ENCODE measurements at regions not wholly inside any gene's neighbourhood (a gene's known extent, or its start where the extent isn't known, plus 50 kb on each side); places are given as distances from the start of the nearest gene placed in this dataset.

GRCh38 chrX:4528247-4528646 lies 814.8 kb upstream of the PRKX start:
- DNase-seq (ENCODE audit: low spot score), result no peak
- TF ChIP-seq, protein P1, sequence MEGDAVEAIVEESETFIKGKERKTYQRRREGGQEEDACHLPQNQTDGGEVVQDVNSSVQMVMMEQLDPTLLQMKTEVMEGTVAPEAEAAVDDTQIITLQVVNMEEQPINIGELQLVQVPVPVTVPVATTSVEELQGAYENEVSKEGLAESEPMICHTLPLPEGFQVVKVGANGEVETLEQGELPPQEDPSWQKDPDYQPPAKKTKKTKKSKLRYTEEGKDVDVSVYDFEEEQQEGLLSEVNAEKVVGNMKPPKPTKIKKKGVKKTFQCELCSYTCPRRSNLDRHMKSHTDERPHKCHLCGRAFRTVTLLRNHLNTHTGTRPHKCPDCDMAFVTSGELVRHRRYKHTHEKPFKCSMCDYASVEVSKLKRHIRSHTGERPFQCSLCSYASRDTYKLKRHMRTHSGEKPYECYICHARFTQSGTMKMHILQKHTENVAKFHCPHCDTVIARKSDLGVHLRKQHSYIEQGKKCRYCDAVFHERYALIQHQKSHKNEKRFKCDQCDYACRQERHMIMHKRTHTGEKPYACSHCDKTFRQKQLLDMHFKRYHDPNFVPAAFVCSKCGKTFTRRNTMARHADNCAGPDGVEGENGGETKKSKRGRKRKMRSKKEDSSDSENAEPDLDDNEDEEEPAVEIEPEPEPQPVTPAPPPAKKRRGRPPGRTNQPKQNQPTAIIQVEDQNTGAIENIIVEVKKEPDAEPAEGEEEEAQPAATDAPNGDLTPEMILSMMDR (IDR thresholded peaks at IDR 0.05), result no peak
- Mint-ChIP-seq H3K27ac (ENCODE audit: unreplicated experiment) (no peak overlapping the region), H3K4me1 (ENCODE audit: low read depth) (no peaks in the 10 kb centered on the region), H3K9me3 (ENCODE audit: low read depth) (no peaks in the 10 kb centered on the region), H3K36me3 (ENCODE audit: low read depth) (no peaks in the 10 kb centered on the region), H3K4me3 (ENCODE audit: unreplicated experiment) (no peak overlapping the region), H3K27me3 (ENCODE audit: low read depth) (no peaks in the 10 kb centered on the region)

DNA sequence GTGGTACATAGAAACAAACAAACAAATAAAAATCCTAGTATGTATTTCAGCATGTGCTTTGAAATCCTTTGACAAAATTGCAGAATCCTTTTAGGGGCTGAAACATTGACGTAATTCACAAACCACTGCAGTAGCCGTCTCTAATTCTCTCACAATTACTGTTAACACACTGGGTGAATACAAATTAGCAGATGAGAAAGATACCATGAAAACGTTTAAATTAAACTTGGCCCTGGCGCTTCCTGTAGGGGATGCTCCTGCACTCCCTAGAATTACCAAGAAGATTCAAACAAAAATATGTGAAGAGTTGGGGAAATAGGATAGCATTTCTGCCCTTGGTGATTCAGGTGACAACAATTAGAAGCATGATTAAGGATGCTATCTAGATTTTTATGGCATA lies 772.5 kb upstream of the PRKX start:
- H3K4me3 Mint-ChIP-seq (ENCODE audit: unreplicated experiment), result no peak overlapping the region
- no peaks in the 10 kb centered on the region for H3K27me3 Mint-ChIP-seq (ENCODE audit: low read depth)
- no peak for DNase-seq (ENCODE audit: low spot score)
- H3K9me3 Mint-ChIP-seq (ENCODE audit: low read depth), result peaks cover 11% of the 10 kb centered on the region
- TF ChIP-seq, protein P1 (IDR thresholded peaks at IDR 0.05), result no peak
- no peaks in the 10 kb centered on the region for H3K36me3 Mint-ChIP-seq (ENCODE audit: low read depth)
- no peak overlapping the region for H3K27ac Mint-ChIP-seq (ENCODE audit: unreplicated experiment)
- no peaks in the 10 kb centered on the region for H3K4me1 Mint-ChIP-seq (ENCODE audit: low read depth)

- Mint-ChIP-seq H3K4me3 (ENCODE audit: unreplicated experiment) (no peak overlapping the region), H3K4me1 (ENCODE audit: low read depth) (no peaks in the 10 kb centered on the region), H3K27ac (ENCODE audit: unreplicated experiment) (no peak overlapping the region), H3K36me3 (ENCODE audit: low read depth) (no peaks in the 10 kb centered on the region), H3K27me3 (ENCODE audit: low read depth) (no peaks in the 10 kb centered on the region), H3K9me3 (ENCODE audit: low read depth) (peaks cover 16% of the 10 kb centered on the region)
- DNase-seq (ENCODE audit: low spot score), result no peak
- TF ChIP-seq, protein P1 (IDR thresholded peaks at IDR 0.05), result no peak
Measured at GRCh38 chrX:4484266-4484665, 770.8 kb upstream of the PRKX start.

- no peaks in the 10 kb centered on the region for H3K4me1 Mint-ChIP-seq (ENCODE audit: low read depth)
- TF ChIP-seq, protein P1 (IDR thresholded peaks at IDR 0.05), result no peak
- no peak overlapping the region for H3K4me3 Mint-ChIP-seq (ENCODE audit: unreplicated experiment)
- DNase-seq (ENCODE audit: low spot score), result no peak
- peaks cover 34% of the 10 kb centered on the region for H3K9me3 Mint-ChIP-seq (ENCODE audit: low read depth)
- H3K27ac Mint-ChIP-seq (ENCODE audit: unreplicated experiment), result no peak overlapping the region
- no peaks in the 10 kb centered on the region for H3K27me3 Mint-ChIP-seq (ENCODE audit: low read depth)
- no peaks in the 10 kb centered on the region for H3K36me3 Mint-ChIP-seq (ENCODE audit: low read depth)
Measured at GRCh38 chrX:4451591-4451990, 738.1 kb upstream of the PRKX start.

DNA sequence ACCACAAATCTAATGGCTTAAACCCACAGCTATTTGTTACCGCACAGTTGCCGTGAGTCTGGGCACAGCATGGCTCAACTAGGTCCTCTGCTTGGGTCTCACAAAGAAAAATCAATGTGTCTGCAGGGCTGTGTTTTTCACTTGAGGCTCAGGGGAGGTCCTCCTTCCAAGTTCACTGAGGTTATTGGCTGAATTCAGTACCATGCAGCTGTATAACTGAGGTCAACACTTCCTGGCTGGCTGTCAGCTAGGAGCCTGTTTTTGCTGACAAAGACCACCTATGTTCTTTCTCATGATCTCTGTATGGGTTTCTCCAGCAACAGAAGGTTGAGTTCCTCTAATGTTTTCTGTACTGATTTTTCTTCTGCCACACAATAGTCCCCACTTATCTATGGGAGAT lies 736.7 kb upstream of the PRKX start:
- H3K9me3 Mint-ChIP-seq (ENCODE audit: low read depth), result peaks cover 28% of the 10 kb centered on the region
- no peaks in the 10 kb centered on the region for H3K4me1 Mint-ChIP-seq (ENCODE audit: low read depth)
- H3K4me3 Mint-ChIP-seq (ENCODE audit: unreplicated experiment), result no peak overlapping the region
- DNase-seq (ENCODE audit: low spot score), result no peak
- TF ChIP-seq, protein P1 (IDR thresholded peaks at IDR 0.05), result no peak
- no peaks in the 10 kb centered on the region for H3K27me3 Mint-ChIP-seq (ENCODE audit: low read depth)
- no peak overlapping the region for H3K27ac Mint-ChIP-seq (ENCODE audit: unreplicated experiment)
- no peaks in the 10 kb centered on the region for H3K36me3 Mint-ChIP-seq (ENCODE audit: low read depth)
